ENCODE measurements at regions not wholly inside any gene's neighbourhood (a gene's known extent, or its start where the extent isn't known, plus 50 kb on each side); places are given as distances from the start of the nearest gene placed in this dataset.

GRCh38 chr6:78511009-78511408 lies 356.3 kb upstream of the IRAK1BP1 start:
- H3K27me3 ChIP-seq (ENCODE audit: control insufficient read depth, insufficient read depth, low read length) = no peaks in the 10 kb centered on the region
- H3K36me3 ChIP-seq (ENCODE audit: control insufficient read depth, insufficient read depth, low read length) = no peaks in the 10 kb centered on the region
- no peak overlapping the region for H3K4me3 ChIP-seq (ENCODE audit: low read depth, low read length)
- TF ChIP-seq, protein P1, sequence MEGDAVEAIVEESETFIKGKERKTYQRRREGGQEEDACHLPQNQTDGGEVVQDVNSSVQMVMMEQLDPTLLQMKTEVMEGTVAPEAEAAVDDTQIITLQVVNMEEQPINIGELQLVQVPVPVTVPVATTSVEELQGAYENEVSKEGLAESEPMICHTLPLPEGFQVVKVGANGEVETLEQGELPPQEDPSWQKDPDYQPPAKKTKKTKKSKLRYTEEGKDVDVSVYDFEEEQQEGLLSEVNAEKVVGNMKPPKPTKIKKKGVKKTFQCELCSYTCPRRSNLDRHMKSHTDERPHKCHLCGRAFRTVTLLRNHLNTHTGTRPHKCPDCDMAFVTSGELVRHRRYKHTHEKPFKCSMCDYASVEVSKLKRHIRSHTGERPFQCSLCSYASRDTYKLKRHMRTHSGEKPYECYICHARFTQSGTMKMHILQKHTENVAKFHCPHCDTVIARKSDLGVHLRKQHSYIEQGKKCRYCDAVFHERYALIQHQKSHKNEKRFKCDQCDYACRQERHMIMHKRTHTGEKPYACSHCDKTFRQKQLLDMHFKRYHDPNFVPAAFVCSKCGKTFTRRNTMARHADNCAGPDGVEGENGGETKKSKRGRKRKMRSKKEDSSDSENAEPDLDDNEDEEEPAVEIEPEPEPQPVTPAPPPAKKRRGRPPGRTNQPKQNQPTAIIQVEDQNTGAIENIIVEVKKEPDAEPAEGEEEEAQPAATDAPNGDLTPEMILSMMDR (IDR thresholded peaks at IDR 0.05; ENCODE audit: insufficient read depth, low read length, poor library complexity, severe bottlenecking) = no peak
- no peak for DNase-seq (ENCODE audit: low read depth)

GRCh38 chr6:78513856-78514255 lies 353.5 kb upstream of the IRAK1BP1 start:
- no peak overlapping the region for H3K4me3 ChIP-seq (ENCODE audit: low read depth, low read length)
- TF ChIP-seq, protein P1 (IDR thresholded peaks at IDR 0.05; ENCODE audit: insufficient read depth, low read length, poor library complexity, severe bottlenecking) = no peak
- DNase-seq (ENCODE audit: low read depth) = no peak
- H3K36me3 ChIP-seq (ENCODE audit: control insufficient read depth, insufficient read depth, low read length) = no peaks in the 10 kb centered on the region
- H3K27me3 ChIP-seq (ENCODE audit: control insufficient read depth, insufficient read depth, low read length) = no peaks in the 10 kb centered on the region

- Histone ChIP-seq H3K27me3 (ENCODE audit: control insufficient read depth, insufficient read depth, low read length) (no peaks in the 10 kb centered on the region), H3K4me3 (ENCODE audit: low read depth, low read length) (no peak overlapping the region), H3K36me3 (ENCODE audit: control insufficient read depth, insufficient read depth, low read length) (no peaks in the 10 kb centered on the region)
- no peak for DNase-seq (ENCODE audit: low read depth)
- TF ChIP-seq, protein P1 (IDR thresholded peaks at IDR 0.05; ENCODE audit: insufficient read depth, low read length, poor library complexity, severe bottlenecking) = no peak
These were observed 352.1 kb upstream of the IRAK1BP1 start for GRCh38 chr6:78515271-78515670.

DNA sequence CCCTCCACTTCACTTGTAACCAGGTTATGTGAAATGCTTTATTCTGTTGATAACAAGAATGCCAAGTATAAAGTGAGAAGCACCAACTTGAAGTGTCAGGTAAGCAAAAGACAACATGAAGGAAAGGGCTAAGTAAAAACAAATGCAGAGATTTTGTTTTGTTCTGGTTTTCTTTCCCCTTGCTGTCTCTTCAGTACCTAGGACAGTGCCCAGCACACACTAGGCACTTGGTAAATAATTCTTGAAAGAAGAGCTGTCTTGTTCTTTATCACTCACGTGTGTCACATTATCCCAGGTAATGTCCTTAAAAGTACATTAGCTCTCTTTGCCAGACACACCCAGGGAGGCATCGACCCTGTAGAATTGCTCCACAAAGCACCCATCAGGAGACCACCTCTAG lies 350.0 kb upstream of the IRAK1BP1 start:
- DNase-seq (ENCODE audit: low read depth) = no peak
- H3K27me3 ChIP-seq (ENCODE audit: control insufficient read depth, insufficient read depth, low read length) = no peaks in the 10 kb centered on the region
- no peaks in the 10 kb centered on the region for H3K36me3 ChIP-seq (ENCODE audit: control insufficient read depth, insufficient read depth, low read length)
- TF ChIP-seq, protein P1 (IDR thresholded peaks at IDR 0.05; ENCODE audit: insufficient read depth, low read length, poor library complexity, severe bottlenecking) = no peak
- no peak overlapping the region for H3K4me3 ChIP-seq (ENCODE audit: low read depth, low read length)

DNA sequence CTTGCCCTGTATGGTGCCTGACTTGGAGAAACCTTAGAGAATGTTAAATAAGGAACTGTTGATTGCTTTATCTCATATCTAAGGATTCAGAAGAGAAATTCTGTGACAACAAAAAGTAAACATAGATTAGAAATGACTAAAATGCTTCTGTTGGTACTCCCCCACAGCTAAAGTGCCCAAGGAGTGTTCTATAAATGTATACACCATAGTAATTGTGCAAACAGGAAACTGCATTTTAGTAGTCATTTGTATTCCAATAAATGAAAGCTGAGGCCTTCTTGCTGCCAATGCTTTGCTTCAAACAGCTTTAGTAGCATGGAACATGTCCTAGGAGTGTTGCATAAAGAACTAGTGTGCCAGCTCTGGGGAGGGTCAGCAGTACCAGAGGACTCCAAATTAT lies 343.7 kb upstream of the IRAK1BP1 start:
- Histone ChIP-seq H3K27me3 (ENCODE audit: control insufficient read depth, insufficient read depth, low read length) (no peaks in the 10 kb centered on the region), H3K36me3 (ENCODE audit: control insufficient read depth, insufficient read depth, low read length) (no peaks in the 10 kb centered on the region), H3K4me3 (ENCODE audit: low read depth, low read length) (no peak overlapping the region)
- no peak for DNase-seq (ENCODE audit: low read depth)
- TF ChIP-seq, protein P1 (IDR thresholded peaks at IDR 0.05; ENCODE audit: insufficient read depth, low read length, poor library complexity, severe bottlenecking) = no peak

- no peaks in the 10 kb centered on the region for H3K36me3 ChIP-seq (ENCODE audit: control insufficient read depth, insufficient read depth, low read length)
- H3K4me3 ChIP-seq (ENCODE audit: low read depth, low read length) = no peak overlapping the region
- DNase-seq (ENCODE audit: low read depth) = no peak
- H3K27me3 ChIP-seq (ENCODE audit: control insufficient read depth, insufficient read depth, low read length) = no peaks in the 10 kb centered on the region
- TF ChIP-seq, protein P1 (IDR thresholded peaks at IDR 0.05; ENCODE audit: insufficient read depth, low read length, poor library complexity, severe bottlenecking) = no peak
These were observed 341.4 kb upstream of the IRAK1BP1 start for GRCh38 chr6:78525976-78526375.
